Endothelial cell of umbilical vein (primary cell): ENCODE measurements at regions not wholly inside any gene's neighbourhood (a gene's known extent, or its start where the extent isn't known, plus 50 kb on each side); places are given as distances from the start of the nearest gene placed in this dataset.

Experiments
- BruUV-seq: library from RNA; stranded (reverse); fragments of 400-500 nt; replicated peaks from 2 replicates; lab custom pipeline; 2021; lab: Mats Ljungman, UMichigan
- CTCF ChIA-PET: fragments of 300-600, 350-600 bp; sonication (Branson Sonifier 250); formaldehyde crosslinking; loops from one replicate; lab custom pipeline; 2021; ENCODE audit warnings: antibody characterized with exemption, inconsistent platforms; lab: Charles Lee
- POLR2A ChIA-PET: fragments of 300-600, 350-600 bp; sonication (Branson Sonifier 250); formaldehyde crosslinking; loops from one replicate; lab custom pipeline; 2021; ENCODE audit warnings: antibody characterized with exemption, inconsistent platforms; lab: Charles Lee
- DNase-seq: peaks from one replicate; pipeline ENCODE4 v3.0.0-alpha.2; 2011; ENCODE audit warnings: low read depth, low spot score
- FAIRE-seq: peaks from 2 replicates; lab custom pipeline; 2011; peaks lifted over from hg19 to GRCh38; lab: Jason Lieb, UNC
- H2AFZ ChIP-seq: 2 replicates; pipeline ENCODE4 v1.6.0; 2012; ENCODE audit warnings: low read depth, low read length, control low read depth, inconsistent platforms
- H3K27ac ChIP-seq: 2 replicates; pipeline ENCODE4 v1.5.1; 2011; ENCODE audit warnings: low read depth, mild to moderate bottlenecking, control low read depth, low read length, moderate library complexity; ENCODE audit not compliant: insufficient read depth
- H3K27me3 ChIP-seq, 2 experiments: 2 replicates each; pipeline versions ENCODE4 v1.6.0 to v1.6.1; 2011; ENCODE audit warnings: low read length in 2 of 2, mixed read lengths in 1 of 2; ENCODE audit not compliant: control insufficient read depth in 2 of 2, insufficient read depth in 2 of 2
- H3K36me3 ChIP-seq, 2 experiments: 2 replicates in 1 of 2; 3 replicates in 1 of 2; pipeline ENCODE4 v1.5.1; 2011; ENCODE audit warnings: low read length in 2 of 2, mild to moderate bottlenecking in 1 of 2, moderate library complexity in 1 of 2; ENCODE audit not compliant: control insufficient read depth in 2 of 2, insufficient read depth in 2 of 2; ENCODE audit errors: extremely low read depth in 1 of 2
- H3K4me1 ChIP-seq: 3 replicates; pipeline ENCODE4 v1.5.1; 2011; ENCODE audit warnings: mild to moderate bottlenecking, low read length; ENCODE audit not compliant: control insufficient read depth, insufficient read depth; ENCODE audit errors: extremely low read depth
- H3K4me2 ChIP-seq: 2 replicates; pipeline ENCODE4 v1.6.1; 2011; ENCODE audit warnings: low read length, control low read depth, mixed read lengths; ENCODE audit not compliant: insufficient read depth
- H3K4me3 ChIP-seq, 3 experiments: fragments of 200-600 bp in 1 of 3; sonication (generic), shearing (Covaris generic) in 1 of 3; replicated peaks in 1 of 3; 2 replicates each; pipeline ENCODE4 v1.5.1; 2011 to 2016; ENCODE audit warnings: control low read depth in 3 of 3, low read length in 3 of 3, mild to moderate bottlenecking in 2 of 3, inconsistent platforms in 1 of 3, low read depth in 1 of 3, moderate library complexity in 1 of 3; ENCODE audit not compliant: insufficient read depth in 1 of 3
- H3K79me2 ChIP-seq: 2 replicates; pipeline ENCODE4 v1.6.0; 2012; ENCODE audit warnings: low read length, inconsistent platforms; ENCODE audit not compliant: control insufficient read depth, insufficient read depth
- H3K9ac ChIP-seq: replicated peaks from 2 replicates; pipeline ENCODE3; 2011; ENCODE audit warnings: low read length, control low read depth; ENCODE audit not compliant: insufficient read depth; ENCODE audit errors: extremely low read depth
- H3K9me1 ChIP-seq: replicated peaks from 3 replicates; pipeline ENCODE4 v1.6.0; 2011; ENCODE audit warnings: mild to moderate bottlenecking, low read length; ENCODE audit not compliant: control insufficient read depth, insufficient read depth; ENCODE audit errors: extremely low read depth
- H3K9me3 ChIP-seq: replicated peaks from 2 replicates; pipeline ENCODE4 v1.5.1; 2012; ENCODE audit warnings: low read length, inconsistent platforms; ENCODE audit not compliant: control insufficient read depth, insufficient read depth
- H4K20me1 ChIP-seq: replicated peaks from 2 replicates; pipeline ENCODE3; 2011; ENCODE audit warnings: mild to moderate bottlenecking, low read length; ENCODE audit not compliant: control insufficient read depth, insufficient read depth; ENCODE audit errors: extremely low read depth
- EZH2 ChIP-seq: IDR thresholded peaks from 2 replicates; pipeline ENCODE4 v1.6.1; 2012; ENCODE audit warnings: borderline replicate concordance, low read depth, mild to moderate bottlenecking, moderate library complexity, low read length, inconsistent platforms; ENCODE audit not compliant: severe bottlenecking
- FOS ChIP-seq: IDR thresholded peaks from 2 replicates; pipeline ENCODE4 v1.6.1; 2011; ENCODE audit warnings: mild to moderate bottlenecking, low read length, moderate library complexity, borderline replicate concordance; ENCODE audit not compliant: insufficient read depth
- GATA2 ChIP-seq: IDR thresholded peaks from 2 replicates; pipeline ENCODE4 v1.7.0; 2011; ENCODE audit warnings: low read depth, mild to moderate bottlenecking, moderate library complexity, mixed read lengths, low read length; ENCODE audit not compliant: insufficient read length, insufficient read depth
- JUN ChIP-seq: IDR thresholded peaks from 2 replicates; pipeline ENCODE4 v1.6.1; 2011; ENCODE audit warnings: borderline replicate concordance, low read depth; ENCODE audit not compliant: insufficient read length, insufficient read depth
- MYC ChIP-seq: IDR thresholded peaks from one replicate; pipeline ENCODE4 v1.6.1; 2011; ENCODE audit warnings: mild to moderate bottlenecking, low read depth, low read length
- POLR2A ChIP-seq: IDR thresholded peaks from 2 replicates; pipeline ENCODE4 v1.6.1; 2012; ENCODE audit warnings: low read depth, mild to moderate bottlenecking, control low read depth, low read length
- POLR2AphosphoS5 ChIP-seq: IDR thresholded peaks from 2 replicates; pipeline ENCODE4 v1.6.1; 2012; ENCODE audit warnings: low read depth, mild to moderate bottlenecking, control low read depth, low read length, moderate library complexity; ENCODE audit not compliant: insufficient read depth
- dilution Hi-C: fragments of 300-500 bp; cut with MboI; formaldehyde crosslinking; loops from one replicate; pipeline ENCODE4 v1.15.0; 2019; ENCODE audit warnings: low sequenced_read_pairs; ENCODE audit not compliant: extremely low pct_ligation_motif_present
- intact Hi-C: fragments of 100-400 bp; cut with micrococcal nuclease; formaldehyde crosslinking; loops from one replicate; pipeline ENCODE4 v1.10.0; 2022
- TF ChIP-seq, protein P1 (sequence below): IDR thresholded peaks from 2 replicates; pipeline ENCODE4 v1.6.1; 2011; ENCODE audit not compliant: insufficient read depth, insufficient read length
- TF ChIP-seq, protein P2 (sequence below), 2 donors: IDR thresholded peaks; 1 replicate in 1 of 2; 2 replicates in 1 of 2; pipeline ENCODE4 v1.5.1; 2011; ENCODE audit warnings: low read length in 2 of 2, mild to moderate bottlenecking in 2 of 2, moderate library complexity in 2 of 2, control low read depth in 1 of 2, inconsistent platforms in 1 of 2, low read depth in 1 of 2; ENCODE audit not compliant: insufficient read depth in 1 of 2; ENCODE audit errors: extremely low read depth in 1 of 2

DNA sequence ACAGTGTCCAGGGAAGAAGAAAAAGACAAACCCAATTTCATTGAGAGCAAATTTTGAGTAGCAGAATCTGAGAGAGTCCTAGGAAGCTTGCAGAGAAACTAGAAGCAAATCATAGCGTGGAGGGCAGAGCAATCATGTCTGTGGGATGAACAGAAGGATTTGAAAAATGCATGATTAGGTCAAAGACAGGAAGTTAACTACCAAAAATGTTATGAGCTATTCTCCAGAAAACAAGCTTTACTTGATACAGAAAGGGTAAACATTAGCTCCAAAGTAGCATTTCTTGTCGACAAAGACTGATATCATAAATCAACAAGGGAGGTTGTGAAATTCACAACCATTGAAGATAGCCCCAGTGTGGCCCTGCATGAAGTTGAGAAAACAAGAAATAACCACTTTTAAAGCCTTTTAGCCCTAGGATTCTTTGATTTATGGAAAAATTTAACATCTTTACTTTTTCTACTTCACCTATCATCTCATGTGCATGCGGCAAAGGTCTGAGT lies 97.7 kb upstream of the MEGF10 start:
- H3K4me2 ChIP-seq: no peak overlapping the region
- intact Hi-C loops: no loop called here
- H2AFZ ChIP-seq: no peak overlapping the region

More for the DNA sequence above, 97.7 kb upstream of the MEGF10 start:
- H3K9me3 ChIP-seq: no peaks in the 10 kb centered on the region
- H3K27ac ChIP-seq: no peak overlapping the region
- H3K36me3 ChIP-seq: no peaks in the 10 kb centered on the region
- H3K9me1 ChIP-seq: no peaks in the 10 kb centered on the region
- H3K79me2 ChIP-seq: no peaks in the 10 kb centered on the region
- H4K20me1 ChIP-seq: no peaks in the 10 kb centered on the region
- H3K4me3 ChIP-seq: no peak overlapping the region
- H3K9ac ChIP-seq: no peak overlapping the region
- CTCF ChIA-PET: interaction anchor here (1.4 kb wide), 1 partner anchor 300 kb away, joined by 3 read pairs; no protein-coding TSS in a partner anchor
- H3K4me1 ChIP-seq: peaks cover 6% of the 10 kb centered on the region
- no TSS peak for BruUV-seq
- H3K27me3 ChIP-seq: no peaks in the 10 kb centered on the region
- POLR2A ChIA-PET: no interaction called here
- FAIRE-seq (no peak), DNase-seq (no peak)
- dilution Hi-C loops: no loop called here
- TF ChIP-seq, protein P1, sequence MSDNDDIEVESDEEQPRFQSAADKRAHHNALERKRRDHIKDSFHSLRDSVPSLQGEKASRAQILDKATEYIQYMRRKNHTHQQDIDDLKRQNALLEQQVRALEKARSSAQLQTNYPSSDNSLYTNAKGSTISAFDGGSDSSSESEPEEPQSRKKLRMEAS: no peak
- TF ChIP-seq POLR2A (no peak), MYC (no peak), EZH2 (no peak), FOS (no peak), GATA2 (no peak), JUN (no peak), POLR2AphosphoS5 (no peak)
- TF ChIP-seq, protein P2, sequence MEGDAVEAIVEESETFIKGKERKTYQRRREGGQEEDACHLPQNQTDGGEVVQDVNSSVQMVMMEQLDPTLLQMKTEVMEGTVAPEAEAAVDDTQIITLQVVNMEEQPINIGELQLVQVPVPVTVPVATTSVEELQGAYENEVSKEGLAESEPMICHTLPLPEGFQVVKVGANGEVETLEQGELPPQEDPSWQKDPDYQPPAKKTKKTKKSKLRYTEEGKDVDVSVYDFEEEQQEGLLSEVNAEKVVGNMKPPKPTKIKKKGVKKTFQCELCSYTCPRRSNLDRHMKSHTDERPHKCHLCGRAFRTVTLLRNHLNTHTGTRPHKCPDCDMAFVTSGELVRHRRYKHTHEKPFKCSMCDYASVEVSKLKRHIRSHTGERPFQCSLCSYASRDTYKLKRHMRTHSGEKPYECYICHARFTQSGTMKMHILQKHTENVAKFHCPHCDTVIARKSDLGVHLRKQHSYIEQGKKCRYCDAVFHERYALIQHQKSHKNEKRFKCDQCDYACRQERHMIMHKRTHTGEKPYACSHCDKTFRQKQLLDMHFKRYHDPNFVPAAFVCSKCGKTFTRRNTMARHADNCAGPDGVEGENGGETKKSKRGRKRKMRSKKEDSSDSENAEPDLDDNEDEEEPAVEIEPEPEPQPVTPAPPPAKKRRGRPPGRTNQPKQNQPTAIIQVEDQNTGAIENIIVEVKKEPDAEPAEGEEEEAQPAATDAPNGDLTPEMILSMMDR (IDR thresholded peaks at IDR 0.05; ENCODE audit: extremely low read depth in 1 of 2, insufficient read depth in 1 of 2, low read depth in 1 of 2, low read length in 2 of 2): no peak
